GM12892 (cell line): ENCODE measurements at regions not wholly inside any gene's neighbourhood (a gene's known extent, or its start where the extent isn't known, plus 50 kb on each side); places are given as distances from the start of the nearest gene placed in this dataset.
"Not testable (repeated sequence)": the region's sequence is repeated elsewhere in the genome, so short reads cannot be mapped to it uniquely, and the experiment has no call there.

Experiments
- POLR2A ChIP-seq: IDR thresholded peaks from 2 replicates; pipeline ENCODE4 v1.6.1; 2011; ENCODE audit warnings: low read depth, low read length, control low read depth
- TAF1 ChIP-seq: IDR thresholded peaks from 2 replicates; pipeline ENCODE4 v1.6.1; 2011; ENCODE audit warnings: low read depth, mild to moderate bottlenecking, control low read depth, low read length, borderline replicate concordance

DNA sequence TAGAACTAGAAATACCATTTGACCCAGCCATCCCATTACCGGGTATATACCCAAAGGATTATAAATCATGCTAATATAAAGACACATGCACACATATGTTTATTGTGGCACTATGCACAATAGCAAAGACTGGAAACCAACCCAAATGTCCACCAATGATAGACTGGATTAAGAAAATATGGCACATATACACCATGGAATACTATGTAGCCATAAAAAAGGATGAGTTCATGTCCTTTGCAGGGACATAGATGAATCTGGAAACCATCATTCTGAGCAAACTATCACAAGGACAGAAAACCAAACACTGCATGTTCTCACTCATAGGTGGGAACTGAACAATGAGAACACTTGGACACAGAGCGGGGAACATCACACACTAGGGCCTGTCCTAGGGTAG, 586.5 kb downstream of the UQCRFS1 start:
- not testable (repeated sequence) for TF ChIP-seq TAF1, POLR2A
